ENCODE measurements at regions not wholly inside any gene's neighbourhood (a gene's known extent, or its start where the extent isn't known, plus 50 kb on each side); places are given as distances from the start of the nearest gene placed in this dataset.

GRCh38 chr2:16077601-16078000 is 137.3 kb downstream of the MYCN start (continued):
- TF ChIP-seq TAF1 (IDR thresholded peaks at IDR 0.05; ENCODE audit: low read depth, low read length) (no peak), NRF1 (IDR thresholded peaks at IDR 0.05; ENCODE audit: low read depth, low read length) (no peak), POLR2AphosphoS5 (IDR thresholded peaks at IDR 0.05; ENCODE audit: low read depth, low read length) (no peak), CBX5 (IDR thresholded peaks at IDR 0.05; ENCODE audit: low read depth, low read length) (no peak), GTF2F1 (IDR thresholded peaks at IDR 0.05; ENCODE audit: borderline replicate concordance, low read depth, low read length) (no peak)

All from H1 (cell line).